HG02763 (cell line): ENCODE measurements at regions not wholly inside any gene's neighbourhood (a gene's known extent, or its start where the extent isn't known, plus 50 kb on each side); places are given as distances from the start of the nearest gene placed in this dataset.

ENCODE experiments used
- ATAC-seq: cut with Tn5 transposase; IDR thresholded peaks from one replicate; pipeline ENCODE4 v1.9.1; 2021; ENCODE audit warnings: mild to moderate bottlenecking, moderate library complexity; ENCODE audit not compliant: unreplicated experiment

DNA sequence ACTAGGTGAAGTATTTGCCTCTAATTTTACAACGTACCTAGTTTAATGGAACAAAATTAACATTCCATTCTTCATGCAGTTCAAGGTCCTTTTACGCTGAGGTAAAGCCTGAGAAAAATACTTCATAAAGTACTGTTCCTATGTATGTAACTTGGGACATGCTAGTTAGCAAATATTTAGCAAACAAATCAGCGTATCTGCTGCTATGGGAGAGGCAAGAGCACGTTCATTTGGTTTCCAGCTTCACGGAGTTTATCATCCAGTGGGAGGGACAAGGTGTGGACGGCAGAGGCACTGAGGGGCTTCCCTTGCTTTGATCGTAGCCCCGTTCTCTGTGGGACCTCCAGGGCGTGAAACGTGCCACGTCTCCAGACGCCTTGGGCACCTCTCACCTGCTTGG lies 248.8 kb downstream of the IRS2 start:
- ATAC-seq, result no peak

DNA sequence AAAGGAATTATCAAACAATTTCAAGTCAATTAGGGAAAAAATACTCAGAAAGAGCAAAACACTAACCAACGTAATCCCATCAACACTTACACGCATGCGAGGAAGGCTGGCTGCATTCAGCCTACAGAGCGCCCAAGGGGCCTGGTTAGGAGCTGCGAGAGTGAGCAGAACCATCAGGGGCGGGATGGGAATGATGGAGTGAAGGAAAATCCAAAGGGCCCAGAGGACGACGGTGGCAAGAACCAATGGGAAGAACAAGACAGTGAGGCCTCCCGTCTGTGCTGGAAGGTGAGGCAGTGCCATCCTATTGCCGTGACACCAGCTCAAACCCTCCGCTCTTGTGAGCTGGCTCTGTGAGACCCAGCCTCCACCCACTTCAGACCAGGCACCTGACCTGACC lies 253.0 kb downstream of the IRS2 start:
- ATAC-seq, result no peak

DNA sequence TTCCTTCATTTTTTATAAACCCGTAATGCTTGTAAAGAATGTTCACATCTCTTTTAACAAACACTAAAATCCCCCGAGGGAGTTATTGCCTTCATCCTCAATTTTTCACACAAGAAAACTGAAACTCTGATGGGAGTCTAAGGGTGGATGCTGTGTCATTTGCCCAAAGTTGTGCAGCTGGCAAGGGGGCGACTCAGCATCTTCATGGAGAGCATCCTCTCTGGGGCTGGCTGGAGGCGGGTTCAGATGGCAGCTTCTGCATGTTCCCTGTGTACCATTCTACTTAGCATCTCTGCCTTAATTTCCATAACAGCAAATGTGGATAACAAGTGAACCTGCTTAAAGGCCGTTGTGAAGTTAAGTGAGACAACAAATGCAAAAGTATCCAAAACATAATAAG lies 256.4 kb downstream of the IRS2 start:
- ATAC-seq, result no peak

DNA sequence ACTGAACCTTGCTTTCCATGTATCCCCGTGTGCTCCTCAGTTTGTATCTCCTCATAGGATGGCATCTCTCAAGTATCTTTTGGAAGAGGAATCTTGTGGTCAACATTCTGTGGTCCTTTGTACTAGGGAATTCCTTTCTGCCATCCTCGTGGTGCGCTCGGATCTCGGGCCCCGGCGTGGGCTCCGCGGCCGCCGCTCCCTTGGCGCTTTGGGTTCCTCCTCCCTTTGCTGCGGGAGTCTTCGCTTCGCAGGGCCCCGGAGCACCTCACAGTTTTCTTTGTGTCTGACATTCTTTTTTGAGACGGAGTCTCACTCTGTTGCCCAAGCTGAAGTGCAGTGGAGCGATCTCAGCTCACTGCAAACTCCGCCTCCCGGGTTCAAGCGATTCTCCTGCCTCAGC lies 264.7 kb downstream of the IRS2 start:
- no peak for ATAC-seq

DNA sequence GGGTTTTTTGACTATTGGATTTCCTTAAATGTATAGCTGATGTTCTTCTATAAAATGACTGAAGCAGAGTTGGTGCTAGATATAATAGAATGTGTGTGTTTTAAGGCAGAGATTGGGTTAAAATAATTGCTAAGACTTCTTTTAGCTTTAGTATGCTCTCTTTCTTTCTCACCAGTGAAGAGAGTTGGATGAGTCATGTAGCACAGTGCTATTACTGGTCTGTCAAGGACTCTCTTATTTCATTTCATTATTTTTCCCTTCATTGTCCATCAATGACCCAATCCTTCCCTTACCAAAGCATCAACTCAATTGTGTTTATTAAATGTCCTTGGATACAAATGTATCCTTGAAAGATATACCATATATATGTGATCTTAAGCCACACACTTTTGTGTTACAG lies 268.9 kb downstream of the IRS2 start:
- no peak for ATAC-seq

DNA sequence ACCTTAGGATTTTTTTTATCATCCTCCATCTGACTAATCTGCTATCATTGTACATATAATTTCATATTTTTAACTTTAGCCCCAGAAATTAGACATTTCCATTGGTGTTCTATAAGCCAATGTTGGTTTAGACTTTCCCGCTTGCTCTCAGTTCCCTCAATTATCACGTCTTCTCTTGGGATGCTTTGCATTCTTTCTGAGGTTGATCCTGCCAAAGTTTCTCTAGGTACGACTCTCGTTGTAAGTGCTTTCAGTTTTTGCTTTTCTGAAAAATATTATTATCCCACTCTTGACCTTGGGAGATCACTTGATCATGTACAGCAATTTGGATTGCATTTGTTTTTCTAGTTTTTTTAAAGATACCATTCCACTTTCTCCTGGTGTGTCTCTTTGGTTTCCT lies 270.2 kb downstream of the IRS2 start:
- no peak for ATAC-seq

DNA sequence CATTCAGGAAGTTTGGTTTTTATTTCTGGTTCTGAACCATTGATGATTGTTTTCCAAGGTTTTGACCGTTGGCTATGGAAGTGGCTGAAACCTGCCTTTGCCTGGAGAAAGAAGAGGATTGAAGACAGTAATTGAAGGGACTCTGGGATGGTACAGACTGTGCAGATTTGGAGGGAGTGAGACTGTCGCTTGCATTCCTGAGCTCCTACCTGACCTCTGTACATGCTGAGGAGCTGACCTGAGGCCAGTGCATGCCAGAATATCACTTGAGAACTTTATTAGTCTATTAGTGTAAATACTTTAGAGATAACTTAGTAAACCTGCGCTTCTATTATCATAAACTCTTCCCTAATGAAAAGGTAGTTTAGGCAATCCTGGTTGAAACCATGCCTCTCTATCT lies 276.4 kb downstream of the IRS2 start:
- no peak for ATAC-seq

DNA sequence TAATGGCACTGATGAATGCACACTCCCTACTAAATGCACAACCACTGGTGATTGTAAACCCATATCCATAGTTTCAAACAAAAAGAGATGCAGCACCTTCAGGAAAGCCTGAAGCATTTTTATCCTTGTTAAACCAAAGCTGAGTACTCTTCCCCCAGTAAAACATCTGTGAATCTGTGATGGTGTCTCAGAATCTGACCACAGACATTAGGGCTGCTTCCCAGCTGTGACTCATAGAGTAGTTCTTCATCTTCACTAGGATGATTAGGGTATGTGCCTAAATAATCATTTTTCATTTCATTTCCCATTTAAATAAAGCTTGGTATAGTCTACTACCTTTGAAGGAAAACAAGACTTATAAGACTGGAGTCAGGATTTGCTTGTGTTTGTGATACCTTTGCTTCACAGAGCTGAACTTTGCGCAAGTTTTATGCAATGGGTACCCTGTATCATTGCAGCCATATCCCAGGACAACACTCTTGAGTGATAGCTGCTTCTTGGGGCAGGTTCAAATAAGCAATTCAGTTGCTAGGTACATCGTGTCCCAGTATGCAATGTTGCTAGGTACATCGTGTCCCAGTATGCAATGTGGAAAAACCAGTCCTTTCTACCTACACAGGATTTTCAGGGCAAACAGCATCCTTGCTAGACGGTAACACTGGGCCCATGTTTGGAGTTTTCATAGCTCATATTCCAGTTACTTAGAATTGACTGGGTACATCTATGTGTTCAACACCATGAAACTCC lies 277.1 kb downstream of the IRS2 start:
- ATAC-seq, result no peak

DNA sequence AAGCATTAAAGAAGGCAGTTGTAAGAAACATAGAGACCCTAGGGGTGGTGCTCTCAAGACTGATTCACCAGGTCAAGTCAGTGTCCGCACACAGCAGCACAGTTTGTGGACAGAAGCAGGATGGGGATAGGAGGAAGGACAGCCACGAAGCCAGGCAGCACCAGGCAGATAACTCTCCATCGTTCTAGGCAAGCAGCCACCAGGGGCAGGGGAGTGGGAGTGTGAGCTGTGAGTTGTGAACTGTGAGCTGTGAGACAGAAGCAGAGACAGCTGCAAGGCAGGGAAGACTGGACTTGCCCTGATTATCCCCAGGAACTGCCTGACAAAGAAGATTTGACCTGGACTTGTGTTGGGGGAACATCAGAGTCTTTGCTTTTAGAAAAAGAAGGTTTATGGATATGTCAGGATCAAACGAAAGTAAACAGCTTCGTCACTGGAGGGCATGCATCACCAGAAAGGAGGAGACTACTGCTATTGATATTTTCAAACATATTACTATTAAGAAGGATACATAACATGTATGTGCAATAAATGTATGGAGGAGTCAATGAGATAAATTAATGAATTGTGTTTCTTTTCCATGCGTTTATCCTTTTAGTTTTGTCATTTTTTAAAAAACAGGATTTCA lies 286.1 kb downstream of the IRS2 start:
- no peak for ATAC-seq

DNA sequence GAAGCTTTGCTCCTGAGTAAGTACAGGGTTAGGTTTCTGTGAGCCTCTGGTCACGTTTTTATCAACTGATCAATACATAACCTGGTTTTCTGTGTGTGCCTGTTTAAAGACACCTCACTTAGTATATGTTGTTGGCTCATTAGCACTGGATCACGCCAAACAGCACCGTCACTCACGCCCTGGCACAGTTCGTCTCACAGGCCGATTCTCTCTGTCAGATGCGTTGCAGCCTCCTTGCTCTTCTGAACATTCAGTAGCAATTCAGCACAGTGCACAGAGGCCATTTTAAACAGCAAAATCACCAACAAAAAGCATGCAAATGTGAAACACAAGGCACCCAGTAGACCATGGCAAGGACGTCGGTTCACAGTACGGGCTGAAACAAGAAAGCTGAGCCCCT lies 288.5 kb downstream of the IRS2 start:
- no peak for ATAC-seq

DNA sequence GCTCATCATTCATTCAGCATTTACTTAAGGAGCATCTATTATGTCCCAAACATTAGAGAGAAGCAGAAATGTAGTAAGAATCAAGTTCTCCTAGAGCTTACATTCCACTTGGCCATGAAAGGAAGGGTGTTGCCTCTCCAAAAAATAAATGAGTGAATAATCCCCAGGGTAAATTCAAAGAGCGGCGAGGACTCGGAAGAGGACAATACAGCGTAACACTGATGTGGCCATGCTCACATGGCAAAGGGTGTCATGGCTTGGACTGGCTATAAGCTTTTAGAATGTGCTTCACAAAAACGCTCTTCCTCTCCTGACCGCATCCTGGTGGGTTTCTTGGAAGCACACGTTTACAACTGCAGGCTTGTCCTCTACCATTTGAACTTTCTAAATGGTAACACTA lies 290.2 kb downstream of the IRS2 start:
- ATAC-seq, result no peak

DNA sequence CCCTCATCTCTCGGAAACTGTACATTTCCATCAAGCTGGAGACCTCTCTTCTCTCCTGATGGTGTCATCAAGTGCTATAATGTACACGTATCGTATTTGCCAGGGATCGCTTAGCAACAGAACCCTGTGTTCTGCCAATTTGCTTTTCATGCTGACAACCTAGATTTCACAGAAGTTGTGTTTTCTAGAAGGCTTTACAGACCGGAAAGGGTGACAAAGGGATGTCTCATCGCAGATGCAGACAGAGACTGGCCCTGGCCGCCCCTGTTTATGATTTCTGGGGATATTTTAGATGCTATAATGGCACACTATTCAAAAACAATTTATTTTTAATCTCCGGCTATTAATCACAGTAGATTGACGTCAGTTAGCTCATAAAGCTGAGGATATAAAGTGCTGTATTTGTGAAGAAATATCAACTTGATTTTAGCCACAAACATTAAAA lies 291.4 kb downstream of the IRS2 start:
- no peak for ATAC-seq

DNA sequence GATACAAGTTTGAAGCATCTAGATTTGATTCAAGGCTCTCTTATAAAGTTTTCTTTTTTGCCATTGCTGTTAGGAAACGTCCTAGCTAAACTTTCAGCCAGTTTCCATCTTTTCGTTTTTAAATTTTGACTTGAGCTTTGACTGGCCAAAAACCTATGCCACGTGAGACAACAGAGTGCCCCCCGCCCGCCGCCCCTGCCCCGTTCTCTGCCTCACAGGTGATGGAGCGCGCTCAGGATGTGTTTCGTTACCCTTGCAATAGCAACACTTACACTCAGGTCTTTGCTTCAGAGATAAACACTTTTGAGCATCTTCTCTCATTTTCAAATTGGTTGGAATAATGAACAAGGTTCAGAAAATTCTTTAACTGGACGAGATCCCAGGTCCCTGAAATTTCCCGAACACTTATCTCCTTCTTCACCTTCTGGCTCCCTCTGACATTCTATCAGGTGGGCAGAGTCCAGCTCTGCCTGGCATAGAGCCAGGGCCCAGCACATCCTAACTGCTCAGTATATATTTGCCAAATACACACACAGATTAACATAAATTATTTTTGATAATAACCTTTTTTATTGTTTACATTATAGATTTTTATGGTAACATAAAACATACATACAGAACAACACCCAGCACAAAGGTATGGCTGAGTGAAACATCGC lies 301.1 kb downstream of the IRS2 start:
- ATAC-seq, result no peak

DNA sequence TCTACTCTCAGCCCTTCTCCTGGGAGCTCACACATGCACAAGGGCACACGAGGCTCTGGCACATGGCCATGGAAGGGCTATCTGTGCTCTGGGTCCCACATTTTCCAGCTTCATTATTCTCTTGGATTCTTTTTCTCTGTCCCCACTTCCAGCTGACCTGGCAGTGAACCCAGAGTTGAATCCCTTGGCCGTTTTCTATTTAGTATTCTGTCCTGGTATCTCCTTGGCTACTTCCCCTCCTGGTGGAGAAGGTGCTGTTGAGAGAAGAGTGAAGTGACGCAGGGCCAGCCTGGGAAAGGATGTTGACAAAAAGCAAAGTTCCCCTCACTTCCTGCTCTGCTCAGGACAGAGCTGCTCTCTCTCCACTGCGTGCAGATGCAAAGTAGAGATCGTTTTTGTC lies 303.1 kb downstream of the IRS2 start:
- ATAC-seq, result no peak

DNA sequence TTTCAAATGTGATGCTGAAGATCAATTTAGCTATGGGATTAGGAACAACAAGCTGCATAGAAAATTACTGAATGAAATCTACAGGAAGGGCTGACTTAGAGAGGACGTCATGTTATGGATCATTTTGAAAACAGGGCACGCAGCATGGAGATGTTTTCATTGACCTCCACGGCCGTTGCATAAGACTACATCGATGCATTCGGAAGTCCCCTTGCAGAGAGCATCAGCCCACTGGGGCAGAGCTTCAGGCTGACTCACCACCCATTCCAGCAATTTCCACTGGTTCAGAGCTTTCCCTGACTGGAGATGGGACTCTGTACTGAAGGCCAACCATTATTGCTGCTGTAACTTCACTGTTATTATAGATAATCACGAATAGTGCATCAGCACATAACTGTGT lies 305.3 kb downstream of the IRS2 start:
- no peak for ATAC-seq

DNA sequence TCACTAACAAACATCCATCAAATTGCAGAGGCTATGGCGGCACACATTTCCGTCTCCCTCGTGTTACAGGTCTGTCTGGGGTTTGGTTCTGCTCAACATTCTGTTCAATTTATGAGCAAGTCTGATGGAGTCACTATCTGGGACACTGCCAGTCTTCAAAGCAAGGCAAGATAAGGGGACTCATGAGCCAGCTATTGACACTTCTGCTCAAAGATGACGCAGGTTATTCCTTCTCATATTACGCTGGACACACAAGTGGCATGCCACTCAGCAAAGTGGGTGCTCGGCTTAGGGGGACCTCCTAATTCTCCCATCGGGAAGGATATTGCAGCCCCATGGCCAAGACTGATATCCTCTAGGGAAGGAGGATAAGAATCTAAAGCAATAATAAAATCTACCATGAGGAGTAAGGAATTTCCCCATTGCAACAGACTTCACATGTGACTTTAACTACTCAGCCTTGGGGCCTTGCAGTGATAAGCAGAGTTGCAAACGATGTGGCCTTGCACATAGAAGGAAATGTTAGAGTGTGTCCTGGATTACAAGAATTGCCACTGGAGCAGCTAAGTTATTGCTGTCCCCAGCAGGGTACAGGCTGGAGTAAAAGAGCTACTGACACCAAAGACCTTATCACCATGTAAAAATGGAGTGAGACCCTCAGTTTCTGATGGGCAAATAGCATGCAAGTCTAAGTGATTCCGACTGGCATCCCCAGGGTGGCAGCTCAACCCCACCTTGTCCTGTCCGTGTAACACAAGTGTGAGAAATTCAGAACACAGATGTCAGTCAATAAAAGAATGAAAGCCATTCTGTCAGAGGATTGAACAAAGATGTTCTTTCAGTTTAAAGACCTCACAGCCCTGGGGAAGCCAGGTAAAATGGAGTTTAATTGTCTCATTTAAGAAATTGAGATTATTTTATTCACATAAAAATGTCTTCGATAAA lies 306.1 kb downstream of the IRS2 start:
- no peak for ATAC-seq

DNA sequence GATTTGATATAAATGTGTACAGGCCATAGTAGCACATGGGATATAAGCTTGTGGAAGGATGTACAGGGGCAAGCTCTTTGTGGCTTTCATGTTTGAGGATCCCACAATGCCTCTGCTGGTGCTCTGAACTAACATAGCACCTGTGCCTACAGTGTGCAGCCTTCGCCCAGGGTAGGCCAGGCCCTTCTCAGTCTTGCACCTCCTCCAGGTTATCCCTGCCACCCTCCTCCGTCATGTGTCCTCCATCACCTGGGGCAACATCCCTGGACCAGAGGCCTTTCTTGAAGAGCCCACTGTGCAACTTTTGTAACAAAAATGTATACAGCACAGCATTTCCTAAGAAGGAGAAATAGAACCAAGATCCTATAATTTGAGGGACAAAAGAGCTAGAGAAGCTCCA lies 306.8 kb downstream of the IRS2 start:
- ATAC-seq, result no peak

DNA sequence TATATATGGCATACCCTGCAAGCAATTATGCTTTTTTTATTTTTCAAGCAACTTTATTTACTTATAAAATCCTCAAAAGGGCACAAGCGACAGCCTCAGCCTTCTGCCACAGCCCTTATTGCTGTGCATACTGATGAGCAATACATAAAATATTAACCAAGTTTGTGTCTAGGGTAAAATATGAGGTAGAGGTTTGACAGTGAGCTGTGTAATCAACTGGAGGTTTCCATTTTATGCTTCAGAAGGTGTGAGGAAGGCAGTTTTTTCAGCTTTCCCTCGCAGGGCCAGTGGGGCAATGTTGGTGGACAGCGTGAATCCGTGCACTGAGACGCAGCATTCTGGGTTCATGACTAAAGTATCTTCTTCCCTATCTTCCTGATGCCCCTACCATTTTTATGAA lies 310.4 kb downstream of the IRS2 start:
- no peak for ATAC-seq

DNA sequence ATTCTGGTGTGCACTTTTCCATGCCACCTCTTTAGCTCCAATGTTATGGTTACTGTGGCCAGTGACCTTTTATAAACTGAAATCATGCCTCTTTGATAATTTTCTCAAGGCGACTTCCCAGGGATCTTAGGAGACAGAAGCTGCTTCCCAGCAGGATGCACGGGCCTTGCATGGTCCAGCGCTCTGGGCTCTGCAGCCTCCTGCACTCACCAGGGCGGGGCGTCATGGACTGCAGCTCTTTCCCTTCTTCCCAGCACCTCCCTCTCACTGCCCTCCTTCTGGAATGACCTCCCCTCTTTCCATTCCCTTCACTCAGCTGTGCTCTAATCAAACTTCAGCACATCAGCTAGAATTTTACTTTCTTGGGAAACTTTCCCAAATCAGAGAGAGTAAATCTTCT lies 318.3 kb downstream of the IRS2 start:
- no peak for ATAC-seq

DNA sequence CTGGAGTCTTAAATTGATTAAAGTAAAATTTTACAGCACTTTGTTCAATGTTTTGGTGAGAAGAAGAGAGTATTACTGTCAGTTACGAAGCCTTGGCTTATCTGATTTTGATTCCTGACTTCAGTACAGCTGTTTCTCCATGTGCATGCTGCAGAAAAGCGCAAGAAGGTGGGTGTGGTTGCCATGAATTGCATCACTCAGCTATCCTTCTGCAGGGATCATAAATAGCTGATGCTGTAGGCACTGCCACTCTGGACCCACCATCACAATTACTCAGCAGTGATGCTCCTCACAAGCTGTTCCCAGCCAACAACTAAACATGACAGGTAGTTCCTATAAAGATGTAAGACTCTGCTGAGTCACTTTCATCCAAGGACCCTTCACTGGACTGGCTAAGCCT lies 321.2 kb downstream of the IRS2 start:
- ATAC-seq, result no peak
